Hepatocyte (in vitro differentiated cells): ENCODE measurements at regions not wholly inside any gene's neighbourhood (a gene's known extent, or its start where the extent isn't known, plus 50 kb on each side); places are given as distances from the start of the nearest gene placed in this dataset.

Source experiments
- EZH2 ChIP-seq: fragments of 200-600 bp; sonication (generic); IDR thresholded peaks from 2 replicates; pipeline ENCODE4 v1.6.1; 2016; ENCODE audit warnings: antibody characterized with exemption, mild to moderate bottlenecking, borderline replicate concordance
- TF ChIP-seq, protein P1 (sequence below): fragments of 200-600 bp; sonication (generic); IDR thresholded peaks from 2 replicates; pipeline ENCODE4 v1.5.1; 2016; ENCODE audit warnings: antibody characterized with exemption, mild to moderate bottlenecking; ENCODE audit not compliant: poor library complexity

DNA sequence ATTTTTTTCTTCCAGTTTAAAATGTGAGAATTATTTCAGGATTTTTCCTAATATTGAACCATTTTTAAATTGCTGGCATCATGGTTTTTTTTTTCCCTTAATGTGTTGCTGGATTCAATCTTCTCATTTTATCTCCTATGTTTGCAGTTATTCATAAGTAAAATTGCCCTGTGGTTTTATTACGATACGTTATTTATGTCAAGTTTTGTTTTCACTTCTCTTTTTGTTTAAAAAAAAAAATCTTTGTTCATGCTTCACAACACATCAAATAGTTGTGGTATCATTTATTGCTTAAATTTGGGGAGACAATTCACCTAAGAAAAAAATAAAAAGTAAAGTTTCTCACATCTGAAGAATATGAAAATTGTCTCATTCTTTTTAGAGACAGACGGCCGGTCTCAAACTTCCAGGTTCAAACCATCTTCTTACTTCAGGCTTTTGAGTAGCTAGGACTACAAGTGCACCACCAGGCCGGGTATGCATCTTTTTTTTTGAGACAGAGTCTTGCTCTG lies 239.3 kb upstream of the ID4 start:
- TF ChIP-seq, protein P1, sequence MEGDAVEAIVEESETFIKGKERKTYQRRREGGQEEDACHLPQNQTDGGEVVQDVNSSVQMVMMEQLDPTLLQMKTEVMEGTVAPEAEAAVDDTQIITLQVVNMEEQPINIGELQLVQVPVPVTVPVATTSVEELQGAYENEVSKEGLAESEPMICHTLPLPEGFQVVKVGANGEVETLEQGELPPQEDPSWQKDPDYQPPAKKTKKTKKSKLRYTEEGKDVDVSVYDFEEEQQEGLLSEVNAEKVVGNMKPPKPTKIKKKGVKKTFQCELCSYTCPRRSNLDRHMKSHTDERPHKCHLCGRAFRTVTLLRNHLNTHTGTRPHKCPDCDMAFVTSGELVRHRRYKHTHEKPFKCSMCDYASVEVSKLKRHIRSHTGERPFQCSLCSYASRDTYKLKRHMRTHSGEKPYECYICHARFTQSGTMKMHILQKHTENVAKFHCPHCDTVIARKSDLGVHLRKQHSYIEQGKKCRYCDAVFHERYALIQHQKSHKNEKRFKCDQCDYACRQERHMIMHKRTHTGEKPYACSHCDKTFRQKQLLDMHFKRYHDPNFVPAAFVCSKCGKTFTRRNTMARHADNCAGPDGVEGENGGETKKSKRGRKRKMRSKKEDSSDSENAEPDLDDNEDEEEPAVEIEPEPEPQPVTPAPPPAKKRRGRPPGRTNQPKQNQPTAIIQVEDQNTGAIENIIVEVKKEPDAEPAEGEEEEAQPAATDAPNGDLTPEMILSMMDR: no peak
- no peak for TF ChIP-seq EZH2
